H1 (cell line): ENCODE measurements at regions not wholly inside any gene's neighbourhood (a gene's known extent, or its start where the extent isn't known, plus 50 kb on each side); places are given as distances from the start of the nearest gene placed in this dataset.

ENCODE experiments used
- CTCF ChIA-PET: fragments of 300-600 bp; sonication (Branson Sonifier 250); formaldehyde crosslinking; loops from one replicate; lab custom pipeline; 2021; ENCODE audit not compliant: partially characterized antibody; lab: Charles Lee
- POLR2A ChIA-PET: fragments of 300-600 bp; sonication (Branson Sonifier 250); formaldehyde crosslinking; loops from one replicate; lab custom pipeline; 2021; ENCODE audit warnings: inconsistent platforms; ENCODE audit not compliant: partially characterized antibody; lab: Charles Lee
- DNase-seq, 2 experiments: peaks; one replicate each; pipeline versions ENCODE4 v3.0.0 to v3.0.0-alpha.2; 2010 to 2022; ENCODE audit warnings: low spot score in 2 of 2, low read depth in 1 of 2, mixed read lengths in 1 of 2
- FAIRE-seq: peaks from 2 replicates; lab custom pipeline; 2011; peaks lifted over from hg19 to GRCh38; lab: Jason Lieb, UNC
- H2AFZ ChIP-seq: 2 replicates; pipeline ENCODE4 v1.8.1; 2012; ENCODE audit warnings: low read length, inconsistent platforms
- H2AK5ac ChIP-seq: 2 replicates; pipeline ENCODE4 v1.6.1; 2013; ENCODE audit warnings: low read depth, low read length
- H2BK120ac ChIP-seq: replicated peaks from 2 replicates; pipeline ENCODE3; 2013; ENCODE audit warnings: low read depth, low read length, inconsistent platforms
- H2BK12ac ChIP-seq: 2 replicates; pipeline ENCODE4 v1.6.1; 2013; ENCODE audit warnings: low read depth, low read length
- H2BK15ac ChIP-seq: 2 replicates; pipeline ENCODE4 v1.6.1; 2013; ENCODE audit warnings: low read length
- H2BK20ac ChIP-seq: 2 replicates; pipeline ENCODE4 v1.6.1; 2013; ENCODE audit warnings: low read length
- H2BK5ac ChIP-seq: 2 replicates; pipeline ENCODE4 v1.6.1; 2013; ENCODE audit warnings: low read depth, low read length
- H3K14ac ChIP-seq: 2 replicates; pipeline ENCODE4 v1.6.1; 2013; ENCODE audit warnings: inconsistent platforms; ENCODE audit not compliant: insufficient read length
- H3K18ac ChIP-seq: 2 replicates; pipeline ENCODE4 v1.6.1; 2013; ENCODE audit warnings: low read length; ENCODE audit errors: extremely low read depth
- H3K23ac ChIP-seq: 2 replicates; pipeline ENCODE4 v1.6.1; 2013; ENCODE audit warnings: inconsistent platforms; ENCODE audit not compliant: insufficient read length
- H3K23me2 ChIP-seq: 2 replicates; pipeline ENCODE4 v1.6.1; 2013; ENCODE audit warnings: low read depth, low read length
- H3K27ac ChIP-seq: 2 replicates; pipeline ENCODE4 v1.6.1; 2011; ENCODE audit warnings: low read depth, low read length, inconsistent platforms
- H3K27me3 ChIP-seq, 4 experiments: replicated peaks in 1 of 4; 1 replicate in 1 of 4; 2 replicates in 3 of 4; pipeline versions ENCODE4 v1.6.1 to v1.8.1; 2011 to 2013; ENCODE audit warnings: low read length in 3 of 4, mild to moderate bottlenecking in 3 of 4, inconsistent platforms in 2 of 4, mixed read lengths in 2 of 4, moderate library complexity in 1 of 4; ENCODE audit not compliant: control insufficient read depth in 3 of 4, insufficient read depth in 3 of 4; ENCODE audit errors: extremely low read depth in 1 of 4
- H3K36me3 ChIP-seq, 4 experiments: 2 replicates each; pipeline versions ENCODE4 v1.6.1 to v1.8.1; 2011 to 2013; ENCODE audit warnings: mild to moderate bottlenecking in 4 of 4, low read length in 3 of 4, moderate library complexity in 2 of 4, control low read depth in 1 of 4, inconsistent platforms in 1 of 4; ENCODE audit not compliant: insufficient read depth in 4 of 4, control insufficient read depth in 2 of 4
- H3K4ac ChIP-seq: replicated peaks from 2 replicates; pipeline ENCODE3; 2013; ENCODE audit warnings: low read length, low read depth, mixed read lengths, inconsistent platforms; ENCODE audit not compliant: insufficient read length
- H3K4me1 ChIP-seq, 4 experiments: replicated peaks in 1 of 4; 1 replicate in 1 of 4; 2 replicates in 3 of 4; pipeline versions ENCODE4 v1.6.1 to v1.8.1; 2011 to 2013; ENCODE audit warnings: low read length in 3 of 4, inconsistent platforms in 2 of 4, mixed read lengths in 1 of 4; ENCODE audit not compliant: insufficient read depth in 4 of 4, control insufficient read depth in 3 of 4
- H3K4me2 ChIP-seq, 2 experiments: 2 replicates each; pipeline versions ENCODE4 v1.6.1 to v1.8.1; 2011 to 2013; ENCODE audit warnings: low read depth in 2 of 2, low read length in 2 of 2, control low read depth in 1 of 2, inconsistent platforms in 1 of 2, mild to moderate bottlenecking in 1 of 2; ENCODE audit not compliant: insufficient read depth in 1 of 2
- H3K4me3 ChIP-seq, 4 experiments: fragments of 200-600, 300-600 bp in 1 of 4; sonication (generic), shearing (Covaris generic), sonication (Bioruptor Twin) in 1 of 4; 2 replicates each; pipeline versions ENCODE4 v1.5.1 to v1.8.1; 2011 to 2016; ENCODE audit warnings: low read length in 4 of 4, low read depth in 3 of 4, control low read depth in 2 of 4, inconsistent platforms in 2 of 4, mild to moderate bottlenecking in 2 of 4, mixed read lengths in 1 of 4, moderate library complexity in 1 of 4; ENCODE audit not compliant: insufficient read depth in 2 of 4; ENCODE audit errors: extremely low read depth in 1 of 4
- H3K56ac ChIP-seq: replicated peaks from 2 replicates; pipeline ENCODE3; 2013; ENCODE audit warnings: low read depth, mild to moderate bottlenecking, mixed read lengths, low read length, inconsistent platforms; ENCODE audit not compliant: insufficient read length
- H3K79me1 ChIP-seq: 2 replicates; pipeline ENCODE4 v1.6.1; 2013; ENCODE audit warnings: low read depth, low read length, control low read depth
- H3K79me2 ChIP-seq, 2 experiments: 2 replicates each; pipeline versions ENCODE4 v1.6.1 to v1.8.1; 2012 to 2013; ENCODE audit warnings: low read length in 2 of 2, mild to moderate bottlenecking in 2 of 2, inconsistent platforms in 1 of 2; ENCODE audit not compliant: insufficient read depth in 2 of 2, control insufficient read depth in 1 of 2
- H3K9ac ChIP-seq, 4 experiments: replicated peaks in 1 of 4; 1 replicate in 1 of 4; 2 replicates in 3 of 4; pipeline versions ENCODE4 v1.6.1 to v1.8.1; 2011 to 2013; ENCODE audit warnings: low read depth in 3 of 4, low read length in 3 of 4, control low read depth in 2 of 4, mild to moderate bottlenecking in 2 of 4, moderate library complexity in 2 of 4, inconsistent platforms in 1 of 4; ENCODE audit errors: extremely low read depth in 1 of 4
- H3K9me3 ChIP-seq, 2 experiments: 2 replicates each; pipeline versions ENCODE4 v1.6.1 to v1.8.1; 2012 to 2013; ENCODE audit warnings: mild to moderate bottlenecking in 2 of 2, moderate library complexity in 2 of 2, control low read depth in 1 of 2, inconsistent platforms in 1 of 2, low read depth in 1 of 2, low read length in 1 of 2, mixed read lengths in 1 of 2; ENCODE audit not compliant: insufficient read depth in 2 of 2
- H4K20me1 ChIP-seq, 2 experiments: replicated peaks in 1 of 2; 2 replicates each; pipeline versions ENCODE3 to v1.8.1; 2011 to 2013; ENCODE audit warnings: inconsistent platforms in 2 of 2, low read length in 2 of 2, mild to moderate bottlenecking in 1 of 2; ENCODE audit not compliant: insufficient read depth in 2 of 2, control insufficient read depth in 1 of 2
- H4K5ac ChIP-seq: 2 replicates; pipeline ENCODE4 v1.6.1; 2013; ENCODE audit warnings: low read length, low read depth, mixed read lengths, inconsistent platforms; ENCODE audit not compliant: insufficient read length
- H4K8ac ChIP-seq: 2 replicates; pipeline ENCODE4 v1.8.0; 2013; ENCODE audit warnings: mild to moderate bottlenecking, moderate library complexity, low read length, inconsistent platforms; ENCODE audit not compliant: insufficient read depth; ENCODE audit errors: extremely low read depth
- H4K91ac ChIP-seq: replicated peaks from 2 replicates; pipeline ENCODE3; 2013; ENCODE audit warnings: low read length, mixed read lengths, inconsistent platforms; ENCODE audit not compliant: insufficient read length
- BACH1 ChIP-seq: IDR thresholded peaks from 2 replicates; pipeline ENCODE4 v1.6.1; 2012; ENCODE audit warnings: low read length, improper control_type of control experiment
- BRCA1 ChIP-seq: IDR thresholded peaks from 2 replicates; pipeline ENCODE4 v1.6.1; 2012; ENCODE audit warnings: low read depth, low read length, improper control_type of control experiment
- CBX8 ChIP-seq: fragments of 300-800, 300-1000 bp; sonication (generic); IDR thresholded peaks from 2 replicates; pipeline ENCODE4 v1.7.1; 2016; ENCODE audit warnings: low read depth, low read length, borderline replicate concordance
- CEBPB ChIP-seq: IDR thresholded peaks from 2 replicates; pipeline ENCODE4 v1.6.1; 2012; ENCODE audit warnings: low read depth, low read length
- EZH2 ChIP-seq: fragments of 200-600 bp; sonication (generic); IDR thresholded peaks from 2 replicates; pipeline ENCODE4 v1.7.1; 2012; ENCODE audit warnings: low read depth, mild to moderate bottlenecking, moderate library complexity, low read length, inconsistent platforms; ENCODE audit not compliant: severe bottlenecking
- KDM4A ChIP-seq: IDR thresholded peaks from one replicate; pipeline ENCODE4 v1.7.1; 2012; ENCODE audit warnings: low read depth, mild to moderate bottlenecking, moderate library complexity, low read length, inconsistent platforms; ENCODE audit not compliant: severe bottlenecking
- NANOG ChIP-seq: IDR thresholded peaks from 2 replicates; pipeline ENCODE4 v1.6.1; 2011; ENCODE audit warnings: low read length, low read depth, mild to moderate bottlenecking, inconsistent platforms; ENCODE audit not compliant: insufficient read depth, poor library complexity, severe bottlenecking
- RFX5 ChIP-seq: IDR thresholded peaks from 2 replicates; pipeline ENCODE4 v1.6.1; 2011; ENCODE audit warnings: low read depth, low read length, improper control_type of control experiment, borderline replicate concordance
- SIRT6 ChIP-seq: IDR thresholded peaks from one replicate; pipeline ENCODE4 v1.7.1; 2012; ENCODE audit warnings: low read length, inconsistent platforms
- SUZ12 ChIP-seq: fragments of 200-600 bp; sonication (generic); IDR thresholded peaks from 2 replicates; pipeline ENCODE4 v1.6.1; 2012; ENCODE audit warnings: mild to moderate bottlenecking, inconsistent platforms, low read length, moderate library complexity, mixed read lengths
- TBP ChIP-seq: IDR thresholded peaks from 2 replicates; pipeline ENCODE4 v1.6.1; 2011; ENCODE audit warnings: low read depth, low read length, improper control_type of control experiment
- YY1 ChIP-seq: IDR thresholded peaks from 2 replicates; pipeline ENCODE4 v1.6.1; 2011; ENCODE audit warnings: low read depth, mild to moderate bottlenecking, low read length
- WGBS, 2 experiments: shearing (Covaris generic) in 1 of 2; methylation state at CpG; one replicate each; pipeline versions ENCODE4 v1.1.6 to v1.1.7; 2013 to 2015; ENCODE audit warnings: low lambda C conversion rate in 2 of 2, mixed read lengths in 2 of 2, inconsistent platforms in 1 of 2, low coverage in 1 of 2, missing lambda C conversion rate in 1 of 2; ENCODE audit not compliant: insufficient replicate concordance in 2 of 2, insufficient coverage in 1 of 2, insufficient read length in 1 of 2; ENCODE audit errors: extremely low coverage in 1 of 2, missing lambda C conversion rate in 1 of 2; 5-methylcytosine and 5-hydroxymethylcytosine counted together
- TF ChIP-seq, protein P1 (sequence below), 3 experiments: IDR thresholded peaks; 1 replicate in 2 of 3; 2 replicates in 1 of 3; pipeline versions ENCODE4 v1.5.1 to v1.6.1; 2011; ENCODE audit warnings: low read length in 3 of 3, mild to moderate bottlenecking in 3 of 3, inconsistent platforms in 2 of 3, low read depth in 1 of 3, moderate library complexity in 1 of 3; ENCODE audit not compliant: insufficient read depth in 1 of 3; ENCODE audit errors: control extremely low read depth in 1 of 3

DNA sequence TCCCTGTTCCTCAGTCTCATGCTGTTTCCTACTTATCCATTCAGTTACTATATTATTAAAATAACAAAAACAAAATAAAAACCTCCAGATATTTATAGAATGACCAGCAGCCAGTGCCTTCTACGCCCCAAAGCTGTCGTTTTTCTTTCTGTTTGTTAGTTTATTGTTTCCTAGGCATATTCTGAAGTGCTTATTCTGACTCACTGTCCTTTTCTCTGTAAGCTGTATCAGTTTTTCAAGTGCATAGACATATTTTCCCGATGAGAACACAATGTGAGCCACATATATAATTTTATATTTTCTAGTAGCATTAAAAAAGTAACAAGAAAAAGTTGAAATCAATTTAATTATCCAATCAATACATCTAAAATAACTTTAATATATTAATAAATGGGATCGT is 2158.6 kb upstream of the TENM3 start:
- no peak for DNase-seq
- H2BK12ac ChIP-seq = no peak overlapping the region
- POLR2A ChIA-PET = no interaction called here
- TF ChIP-seq RFX5 (no peak), BRCA1 (no peak), NANOG (no peak), YY1 (no peak), SUZ12 (no peak), EZH2 (no peak), KDM4A (no peak), BACH1 (no peak), SIRT6 (no peak), CEBPB (no peak), CBX8 (no peak), TBP (no peak)
- TF ChIP-seq, protein P1, sequence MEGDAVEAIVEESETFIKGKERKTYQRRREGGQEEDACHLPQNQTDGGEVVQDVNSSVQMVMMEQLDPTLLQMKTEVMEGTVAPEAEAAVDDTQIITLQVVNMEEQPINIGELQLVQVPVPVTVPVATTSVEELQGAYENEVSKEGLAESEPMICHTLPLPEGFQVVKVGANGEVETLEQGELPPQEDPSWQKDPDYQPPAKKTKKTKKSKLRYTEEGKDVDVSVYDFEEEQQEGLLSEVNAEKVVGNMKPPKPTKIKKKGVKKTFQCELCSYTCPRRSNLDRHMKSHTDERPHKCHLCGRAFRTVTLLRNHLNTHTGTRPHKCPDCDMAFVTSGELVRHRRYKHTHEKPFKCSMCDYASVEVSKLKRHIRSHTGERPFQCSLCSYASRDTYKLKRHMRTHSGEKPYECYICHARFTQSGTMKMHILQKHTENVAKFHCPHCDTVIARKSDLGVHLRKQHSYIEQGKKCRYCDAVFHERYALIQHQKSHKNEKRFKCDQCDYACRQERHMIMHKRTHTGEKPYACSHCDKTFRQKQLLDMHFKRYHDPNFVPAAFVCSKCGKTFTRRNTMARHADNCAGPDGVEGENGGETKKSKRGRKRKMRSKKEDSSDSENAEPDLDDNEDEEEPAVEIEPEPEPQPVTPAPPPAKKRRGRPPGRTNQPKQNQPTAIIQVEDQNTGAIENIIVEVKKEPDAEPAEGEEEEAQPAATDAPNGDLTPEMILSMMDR (IDR thresholded peaks at IDR 0.05; ENCODE audit: control extremely low read depth in 1 of 3, insufficient read depth in 1 of 3, low read depth in 1 of 3, low read length in 3 of 3) = no peak

More for the DNA sequence above, 2158.6 kb upstream of the TENM3 start:
- Histone ChIP-seq H2AFZ (no peak overlapping the region), H2BK20ac (no peak overlapping the region), H3K18ac (no peak overlapping the region), H4K8ac (no peak overlapping the region), H3K9me3 (no peaks in the 10 kb centered on the region), H2BK5ac (no peak overlapping the region), H3K4ac (no peak overlapping the region), H2BK120ac (no peak overlapping the region), H3K14ac (no peak overlapping the region), H3K56ac (no peak overlapping the region), H3K27me3 (no peaks in the 10 kb centered on the region), H3K4me1 (no peaks in the 10 kb centered on the region), H3K27ac (no peak overlapping the region), H2AK5ac (no peak overlapping the region), H3K36me3 (no peaks in the 10 kb centered on the region), H3K23ac (no peak overlapping the region), H4K91ac (no peak overlapping the region), H3K4me3 (no peak overlapping the region), H3K79me1 (no peaks in the 10 kb centered on the region), H3K79me2 (no peaks in the 10 kb centered on the region), H3K4me2 (no peak overlapping the region), H2BK15ac (no peak overlapping the region), H4K5ac (no peak overlapping the region), H3K23me2 (no peaks in the 10 kb centered on the region), H3K9ac (no peak overlapping the region), H4K20me1 (no peaks in the 10 kb centered on the region)
- no peak for FAIRE-seq
- CTCF ChIA-PET = no interaction called here
- WGBS, 2 experiments = 89% methylated on average over 4 of the region's 4 CpGs; no CpG with 5 or more reads in 1 of the 2 experiments
